Suppressor macrophage (primary cell): ENCODE measurements at regions not wholly inside any gene's neighbourhood (a gene's known extent, or its start where the extent isn't known, plus 50 kb on each side); places are given as distances from the start of the nearest gene placed in this dataset.
A peak's percentile ranks its signal among the peaks of the same experiment; 100 is the strongest.
"Not testable (repeated sequence)": the region's sequence is repeated elsewhere in the genome, so short reads cannot be mapped to it uniquely, and the experiment has no call there.

Experiments
- DNase-seq, 4 experiments: peaks; one replicate each; pipeline ENCODE4 v3.0.0-alpha.2; 2020 to 2022

DNA sequence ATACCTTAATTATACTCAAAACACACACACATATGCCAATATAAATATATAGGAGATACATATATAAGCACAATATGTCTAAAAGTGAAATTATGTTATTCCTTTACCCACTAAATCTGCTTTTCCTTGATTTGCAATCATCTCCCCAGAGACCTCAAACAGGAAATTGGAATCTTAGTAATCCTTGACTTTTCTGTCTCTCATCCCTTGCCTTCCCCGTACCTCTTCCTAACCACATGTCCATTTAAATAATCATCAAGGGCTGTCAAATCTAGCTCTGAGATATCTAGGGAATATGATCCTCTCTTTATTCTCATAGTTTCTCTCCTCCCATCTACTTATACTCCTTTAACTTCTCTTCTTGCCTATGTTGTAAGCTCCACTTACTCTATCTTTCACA lies 336.6 kb downstream of the HGF start:
- DNase-seq: no peak

DNA sequence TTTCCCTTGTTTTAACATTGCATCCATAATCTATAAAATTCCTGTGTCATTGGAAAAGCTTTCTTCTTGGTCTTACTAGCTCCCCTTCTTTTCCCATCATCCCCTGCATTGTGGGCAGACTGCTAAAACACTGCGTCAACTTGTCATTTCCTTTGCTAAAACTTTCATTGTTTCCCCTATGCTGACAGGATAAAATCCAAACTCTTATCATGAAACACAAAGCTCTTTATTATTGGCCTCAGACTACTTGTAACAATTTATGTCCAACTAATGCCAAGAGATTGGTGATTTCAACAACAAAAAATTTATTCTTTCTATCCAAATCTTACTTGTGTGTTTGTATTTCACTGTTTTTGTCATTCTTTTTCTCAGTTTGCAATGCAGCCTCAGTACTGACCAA lies 339.1 kb downstream of the HGF start:
- no peak for DNase-seq

- no peak for DNase-seq
Observed at GRCh38 chr7:81430150-81430549, 339.7 kb downstream of the HGF start.

- no peak for DNase-seq
Observed at GRCh38 chr7:81427461-81427860, 342.4 kb downstream of the HGF start.

DNA sequence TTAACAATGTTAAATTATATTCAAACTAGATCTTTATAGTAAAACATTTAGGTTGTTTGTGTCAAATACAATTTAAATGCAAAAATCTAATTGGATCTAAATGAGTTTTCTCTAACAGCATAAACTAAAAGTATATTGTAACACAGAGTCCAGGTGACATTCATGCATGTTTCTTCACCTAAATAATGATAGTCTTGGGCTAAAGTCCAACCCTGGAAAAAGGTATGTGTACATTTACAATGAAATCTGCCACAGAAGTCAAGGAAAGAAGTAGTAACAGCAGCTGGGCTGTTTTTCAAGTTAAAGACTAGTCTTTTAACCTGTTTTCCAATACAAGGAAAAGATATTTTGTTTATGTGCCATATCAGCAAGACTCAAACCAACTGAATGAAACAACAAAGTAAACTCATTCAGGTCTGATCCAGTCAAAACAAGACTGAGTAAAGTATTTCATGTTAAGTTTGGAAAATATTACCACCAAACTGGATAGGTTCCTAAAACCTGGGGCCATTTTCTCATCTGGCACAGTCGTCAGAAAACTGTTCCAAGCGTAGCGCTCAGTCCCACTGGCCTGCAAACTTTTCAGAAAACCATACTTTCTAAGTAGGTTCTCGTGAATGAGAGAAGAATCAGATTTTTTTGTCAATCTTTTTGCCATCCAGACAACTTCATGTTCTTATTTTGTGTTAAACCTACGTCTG lies 349.2 kb downstream of the HGF start:
- DNase-seq: no peak

GRCh38 chr7:81419731-81420130 lies 350.1 kb downstream of the HGF start:
- no peak for DNase-seq

DNA sequence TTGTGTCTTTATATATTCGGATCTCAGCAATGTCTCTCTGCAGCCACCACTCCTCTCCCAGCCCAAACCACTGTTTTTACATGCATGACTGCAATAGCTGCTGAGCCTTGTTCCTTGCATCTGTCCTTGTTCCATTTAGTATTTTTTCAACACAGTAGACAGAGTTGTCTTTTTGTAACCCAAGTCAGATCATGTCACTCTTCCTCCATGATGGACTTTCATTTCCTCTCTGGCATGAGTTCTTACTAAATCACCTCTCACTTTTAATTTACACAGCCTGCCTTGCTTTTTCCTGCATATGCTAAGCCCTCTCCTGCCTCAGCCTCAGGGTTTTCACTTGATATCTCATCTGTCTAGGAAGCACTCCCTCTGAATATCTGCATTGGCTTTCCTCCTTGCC lies 353.2 kb downstream of the HGF start:
- peak in 2 of 4 experiments; percentile 2 to 16 for DNase-seq

- no peak for DNase-seq
Observed at GRCh38 chr7:81415181-81415580, 354.7 kb downstream of the HGF start.

- DNase-seq: no peak
Observed at GRCh38 chr7:81414411-81414810, 355.4 kb downstream of the HGF start.

- DNase-seq: no peak
Observed at GRCh38 chr7:81410471-81411117, 359.3 kb downstream of the HGF start.

DNA sequence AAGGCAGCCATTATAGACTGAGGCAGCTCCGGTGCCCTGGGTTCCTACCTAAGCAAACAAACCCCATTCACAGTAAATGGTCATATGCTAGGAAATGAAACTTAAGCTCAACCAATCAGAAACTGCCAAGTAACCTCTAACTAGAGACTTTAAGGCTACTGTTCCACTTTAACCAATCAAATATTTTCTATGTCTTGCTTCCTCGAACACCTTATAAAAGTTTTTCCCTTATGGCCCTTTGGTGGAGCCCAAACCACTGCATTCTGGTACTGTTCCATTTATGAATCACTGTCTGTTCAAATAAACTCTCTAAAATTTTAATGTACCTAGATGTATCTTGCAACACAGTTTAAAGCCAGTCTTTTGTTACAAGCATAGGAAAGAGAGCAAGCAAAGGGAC lies 361.1 kb downstream of the HGF start:
- no peak for DNase-seq

- no peak for DNase-seq
Observed at GRCh38 chr7:81407094-81407493, 362.8 kb downstream of the HGF start.

- no peak for DNase-seq
Observed at GRCh38 chr7:81404669-81405068, 365.2 kb downstream of the HGF start.

DNA sequence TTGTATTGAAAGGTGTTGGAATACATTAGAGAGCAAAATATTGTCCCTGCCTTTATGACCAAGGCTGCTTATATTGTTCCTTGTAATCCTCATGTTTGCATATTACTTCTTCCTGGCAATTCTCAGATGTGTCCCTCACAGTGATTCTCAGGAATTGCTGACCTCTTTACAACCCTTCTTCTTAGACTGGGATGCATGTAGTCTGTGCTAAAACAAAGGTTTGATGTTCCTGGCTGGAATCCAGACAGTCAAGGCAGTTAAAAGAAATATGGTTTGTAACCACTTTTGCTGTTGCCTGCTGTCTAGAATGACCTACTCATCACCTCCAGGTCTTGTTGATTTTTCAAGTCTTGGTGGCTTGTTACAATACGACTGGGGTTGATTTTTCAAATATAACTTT lies 367.6 kb downstream of the HGF start:
- no peak for DNase-seq

- no peak for DNase-seq
Observed at GRCh38 chr7:81399471-81399870, 370.4 kb downstream of the HGF start.

GRCh38 chr7:81394029-81394428 lies 375.8 kb downstream of the HGF start:
- no peak for DNase-seq

GRCh38 chr7:81393018-81393417 lies 376.8 kb downstream of the HGF start:
- DNase-seq: no peak

- DNase-seq: no peak
Observed at GRCh38 chr7:81385370-81385769, 384.5 kb downstream of the HGF start.

DNA sequence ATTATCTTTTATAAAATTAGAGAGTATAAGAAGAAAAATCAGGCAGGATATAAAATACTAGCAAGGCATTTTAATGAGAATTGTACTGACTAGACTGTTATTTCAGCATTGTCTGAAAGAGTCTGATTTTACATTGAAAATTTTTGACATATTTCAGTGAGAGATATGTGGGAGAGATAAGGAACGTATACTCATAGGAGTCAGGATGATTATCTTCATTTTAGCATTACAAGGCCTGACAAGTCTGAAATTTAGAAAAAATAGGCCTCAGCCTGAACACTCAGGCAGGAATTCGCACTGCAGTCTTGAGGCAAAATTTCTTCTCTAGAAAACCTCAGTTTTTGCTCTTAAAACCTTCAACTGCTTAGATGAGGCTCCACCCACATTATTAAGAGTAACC lies 386.0 kb downstream of the HGF start:
- no peak for DNase-seq

DNA sequence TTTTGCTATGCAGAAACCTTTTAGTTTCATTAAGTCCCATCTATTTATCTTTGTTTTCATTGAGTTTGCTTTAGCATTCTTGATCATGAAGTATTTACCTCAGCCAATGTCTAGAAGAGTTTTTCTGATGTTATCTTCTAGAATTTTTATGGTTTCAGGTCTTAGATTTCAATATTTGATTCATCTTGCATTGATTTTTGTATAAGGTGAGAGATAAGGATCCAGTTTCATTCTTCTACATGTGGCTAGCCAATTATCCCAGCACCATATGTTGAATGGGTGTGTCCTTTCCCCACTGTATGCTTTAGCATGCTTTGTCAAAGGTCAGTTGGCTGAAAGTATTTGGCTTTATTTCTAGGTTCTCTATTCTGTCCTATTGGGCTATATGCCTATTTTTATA lies 395.2 kb downstream of the HGF start:
- not testable (repeated sequence) for DNase-seq

GRCh38 chr7:81370822-81371221 lies 399.0 kb downstream of the HGF start:
- DNase-seq: no peak

GRCh38 chr7:81367326-81367931 lies 402.4 kb downstream of the HGF start:
- DNase-seq: no peak

- DNase-seq: no peak
Observed at GRCh38 chr7:81366546-81366945, 403.3 kb downstream of the HGF start.

GRCh38 chr7:81361769-81362312 lies 408.0 kb downstream of the HGF start:
- no peak for DNase-seq
